CD4-positive, alpha-beta T cell (primary cell): ENCODE measurements at regions not wholly inside any gene's neighbourhood (a gene's known extent, or its start where the extent isn't known, plus 50 kb on each side); places are given as distances from the start of the nearest gene placed in this dataset.

Source experiments
- ATAC-seq: fragments of 200-7000 bp; cut with Tn5 transposase; one replicate; pipeline ENCODE4 v1.10.0; 2022; ENCODE audit warnings: mild to moderate bottlenecking; ENCODE audit not compliant: poor library complexity
- CTCF ChIA-PET: fragments of 350-600 bp; sonication (Branson Sonifier 250); formaldehyde crosslinking; loops from one replicate; lab custom pipeline; 2021; ENCODE audit warnings: antibody characterized with exemption, inconsistent platforms; lab: Charles Lee
- POLR2A ChIA-PET: fragments of 350-600 bp; sonication (Branson Sonifier 250); formaldehyde crosslinking; loops from one replicate; lab custom pipeline; 2021; ENCODE audit warnings: antibody characterized with exemption, inconsistent platforms; lab: Charles Lee
- DNase-seq, 14 experiments: peaks; one replicate each; pipeline ENCODE4 v3.0.0-alpha.2; 2013 to 2020; ENCODE audit warnings: mixed read lengths in 2 of 14
- H3K27ac ChIP-seq, 2 donors: one replicate each; pipeline versions ENCODE4 v1.5.1 to v1.7.0; 2013; ENCODE audit warnings: low read length in 2 of 2, low read depth in 1 of 2, mild to moderate bottlenecking in 1 of 2
- H3K27me3 ChIP-seq, 2 experiments: 1 replicate in 1 of 2; 2 replicates in 1 of 2; pipeline versions ENCODE4 v1.6.1 to v1.7.0; 2013; ENCODE audit warnings: low read length in 2 of 2, control low read depth in 1 of 2, mild to moderate bottlenecking in 1 of 2, moderate library complexity in 1 of 2; ENCODE audit not compliant: insufficient read depth in 2 of 2, control insufficient read depth in 1 of 2
- H3K36me3 ChIP-seq: one replicate; pipeline ENCODE4 v1.6.1; 2013; ENCODE audit warnings: low read length, control low read depth; ENCODE audit not compliant: insufficient read depth
- H3K4me1 ChIP-seq: one replicate; pipeline ENCODE4 v1.6.1; 2013; ENCODE audit warnings: low read length, control low read depth; ENCODE audit not compliant: insufficient read depth
- H3K4me3 ChIP-seq: one replicate; pipeline ENCODE4 v1.5.1; 2013; ENCODE audit warnings: mild to moderate bottlenecking, low read length, moderate library complexity
- H3K9me3 ChIP-seq, 2 experiments: 1 replicate in 1 of 2; 2 replicates in 1 of 2; pipeline versions ENCODE4 v1.6.1 to v1.7.0; 2013; ENCODE audit warnings: low read length in 2 of 2, mild to moderate bottlenecking in 2 of 2, control low read depth in 1 of 2, moderate library complexity in 1 of 2; ENCODE audit not compliant: control insufficient read depth in 1 of 2, insufficient read depth in 1 of 2
- H3K27ac Mint-ChIP-seq: one replicate; pipeline ENCODE4 v1.8.0; 2020; ENCODE audit warnings: mixed read lengths
- H3K27me3 Mint-ChIP-seq: one replicate; pipeline ENCODE4 v1.8.0; 2021; ENCODE audit warnings: mixed read lengths
- H3K36me3 Mint-ChIP-seq: one replicate; pipeline ENCODE4 v1.8.0; 2021; ENCODE audit warnings: low read depth, mixed read lengths
- H3K4me1 Mint-ChIP-seq: one replicate; pipeline ENCODE4 v1.8.0; 2021; ENCODE audit warnings: low read depth, mixed read lengths
- H3K4me3 Mint-ChIP-seq: one replicate; pipeline ENCODE4 v1.8.0; 2020; ENCODE audit warnings: mild to moderate bottlenecking, mixed read lengths
- H3K9me3 Mint-ChIP-seq: one replicate; pipeline ENCODE4 v1.8.0; 2020; ENCODE audit warnings: mixed read lengths
- intact Hi-C, 2 experiments: fragments of 100-400 bp; cut with DNase I in 1 of 2; cut with micrococcal nuclease in 1 of 2; formaldehyde crosslinking; loops; one replicate each; pipeline versions ENCODE4 v1.15.1 to v1.9.0; 2023 to 2025; cut with DNase I, micrococcal nuclease
- TF ChIP-seq, protein P1 (sequence below): fragments of 200-600 bp; IDR thresholded peaks from one replicate; pipeline ENCODE4 v1.8.0; 2022; ENCODE audit warnings: antibody characterized with exemption, mild to moderate bottlenecking

GRCh38 chr3:35899245-35899644 lies 259.9 kb downstream of the ARPP21 start:
- Mint-ChIP-seq H3K4me3 (no peak overlapping the region), H3K27ac (no peak overlapping the region), H3K27me3 (no peaks in the 10 kb centered on the region), H3K36me3 (no peaks in the 10 kb centered on the region), H3K4me1 (no peaks in the 10 kb centered on the region), H3K9me3 (no peaks in the 10 kb centered on the region)
- ChIA-PET CTCF (no interaction called here), POLR2A (no interaction called here)
- no peak overlapping the region for H3K4me3 ChIP-seq
- no peak overlapping the region for H3K27ac ChIP-seq
- no peaks in the 10 kb centered on the region for H3K27me3 ChIP-seq
- TF ChIP-seq, protein P1, sequence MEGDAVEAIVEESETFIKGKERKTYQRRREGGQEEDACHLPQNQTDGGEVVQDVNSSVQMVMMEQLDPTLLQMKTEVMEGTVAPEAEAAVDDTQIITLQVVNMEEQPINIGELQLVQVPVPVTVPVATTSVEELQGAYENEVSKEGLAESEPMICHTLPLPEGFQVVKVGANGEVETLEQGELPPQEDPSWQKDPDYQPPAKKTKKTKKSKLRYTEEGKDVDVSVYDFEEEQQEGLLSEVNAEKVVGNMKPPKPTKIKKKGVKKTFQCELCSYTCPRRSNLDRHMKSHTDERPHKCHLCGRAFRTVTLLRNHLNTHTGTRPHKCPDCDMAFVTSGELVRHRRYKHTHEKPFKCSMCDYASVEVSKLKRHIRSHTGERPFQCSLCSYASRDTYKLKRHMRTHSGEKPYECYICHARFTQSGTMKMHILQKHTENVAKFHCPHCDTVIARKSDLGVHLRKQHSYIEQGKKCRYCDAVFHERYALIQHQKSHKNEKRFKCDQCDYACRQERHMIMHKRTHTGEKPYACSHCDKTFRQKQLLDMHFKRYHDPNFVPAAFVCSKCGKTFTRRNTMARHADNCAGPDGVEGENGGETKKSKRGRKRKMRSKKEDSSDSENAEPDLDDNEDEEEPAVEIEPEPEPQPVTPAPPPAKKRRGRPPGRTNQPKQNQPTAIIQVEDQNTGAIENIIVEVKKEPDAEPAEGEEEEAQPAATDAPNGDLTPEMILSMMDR, result no peak
- intact Hi-C loops, result no loop called here
- ATAC-seq (no peak), DNase-seq (no peak)
- no peaks in the 10 kb centered on the region for H3K36me3 ChIP-seq
- H3K9me3 ChIP-seq, result no peaks in the 10 kb centered on the region
- no peaks in the 10 kb centered on the region for H3K4me1 ChIP-seq

GRCh38 chr3:35900079-35900478 lies 260.8 kb downstream of the ARPP21 start:
- Mint-ChIP-seq H3K27ac (no peak overlapping the region), H3K4me3 (no peak overlapping the region)
- no peak for ATAC-seq

DNA sequence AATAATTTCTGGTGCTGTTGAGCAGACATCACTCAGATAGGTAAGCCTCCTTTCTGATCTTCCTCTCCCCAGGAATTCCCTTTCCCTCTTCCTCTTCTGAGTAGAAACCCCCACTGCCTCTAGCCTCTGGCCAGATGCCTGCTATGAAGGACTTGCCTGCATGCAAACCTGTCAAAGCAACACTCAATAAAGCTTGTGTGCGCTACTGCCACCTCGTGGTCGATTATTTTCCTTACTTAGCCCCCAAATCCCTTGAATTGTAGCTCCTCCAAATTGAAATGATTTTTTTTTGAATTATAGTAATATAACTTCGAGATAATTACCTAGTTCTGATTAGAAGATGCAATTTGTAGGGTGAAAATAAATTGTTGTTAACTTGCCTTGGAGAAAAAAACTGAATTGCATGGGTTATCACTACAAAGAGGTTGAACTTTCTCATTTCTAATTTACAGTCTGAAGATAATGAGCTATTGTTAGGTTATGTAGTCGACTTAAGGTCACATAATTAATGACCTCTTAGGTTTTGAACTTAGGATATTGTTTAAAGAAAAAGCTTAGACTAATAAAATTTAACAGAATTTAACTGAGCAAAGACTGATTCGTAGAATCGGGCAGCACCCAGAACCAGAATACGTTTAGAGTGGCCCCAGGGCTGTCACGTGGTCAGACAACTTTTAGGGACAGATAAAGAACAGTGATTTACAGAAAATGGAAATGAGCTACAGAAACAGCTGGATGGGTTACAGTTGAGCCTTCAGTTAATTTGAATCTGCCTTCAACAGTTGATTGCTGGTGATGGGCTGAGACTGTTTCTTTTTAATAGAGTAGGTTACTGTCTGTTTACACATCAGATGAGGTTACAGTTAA lies 269.3 kb downstream of the ARPP21 start:
- Histone ChIP-seq H3K4me1 (no peaks in the 10 kb centered on the region), H3K27ac (no peak overlapping the region), H3K36me3 (no peaks in the 10 kb centered on the region), H3K27me3 (no peaks in the 10 kb centered on the region), H3K4me3 (no peak overlapping the region), H3K9me3 (no peaks in the 10 kb centered on the region)
- no peaks in the 10 kb centered on the region for H3K9me3 Mint-ChIP-seq
- ChIA-PET POLR2A (no interaction called here), CTCF (no interaction called here)
- intact Hi-C loops, result no loop called here
- no peak overlapping the region for H3K4me3 Mint-ChIP-seq
- H3K27me3 Mint-ChIP-seq, result no peaks in the 10 kb centered on the region
- H3K36me3 Mint-ChIP-seq, result no peaks in the 10 kb centered on the region
- TF ChIP-seq, protein P1, result peak; percentile 67
- no peak overlapping the region for H3K27ac Mint-ChIP-seq
- ATAC-seq (no peak), DNase-seq (peak in 12 of 14 experiments; percentile 0 to 57 (median 16))
- no peaks in the 10 kb centered on the region for H3K4me1 Mint-ChIP-seq

More at GRCh38 chr3:35900079-35900478, 260.8 kb downstream of the ARPP21 start:
- POLR2A ChIA-PET, result no interaction called here
- H3K4me1 ChIP-seq, result no peaks in the 10 kb centered on the region
- DNase-seq, result no peak
- intact Hi-C loops, result no loop called here
- no peaks in the 10 kb centered on the region for H3K4me1 Mint-ChIP-seq
- no peaks in the 10 kb centered on the region for H3K9me3 ChIP-seq
- H3K27me3 ChIP-seq, result no peaks in the 10 kb centered on the region
- no peaks in the 10 kb centered on the region for H3K36me3 Mint-ChIP-seq
- no peaks in the 10 kb centered on the region for H3K27me3 Mint-ChIP-seq
- TF ChIP-seq, protein P1, result no peak
- H3K36me3 ChIP-seq, result no peaks in the 10 kb centered on the region
- H3K4me3 ChIP-seq, result no peak overlapping the region
- no peak overlapping the region for H3K27ac ChIP-seq
- no peaks in the 10 kb centered on the region for H3K9me3 Mint-ChIP-seq
- CTCF ChIA-PET, result no interaction called here
